ENCODE measurements at regions not wholly inside any gene's neighbourhood (a gene's known extent, or its start where the extent isn't known, plus 50 kb on each side); places are given as distances from the start of the nearest gene placed in this dataset.

DNA sequence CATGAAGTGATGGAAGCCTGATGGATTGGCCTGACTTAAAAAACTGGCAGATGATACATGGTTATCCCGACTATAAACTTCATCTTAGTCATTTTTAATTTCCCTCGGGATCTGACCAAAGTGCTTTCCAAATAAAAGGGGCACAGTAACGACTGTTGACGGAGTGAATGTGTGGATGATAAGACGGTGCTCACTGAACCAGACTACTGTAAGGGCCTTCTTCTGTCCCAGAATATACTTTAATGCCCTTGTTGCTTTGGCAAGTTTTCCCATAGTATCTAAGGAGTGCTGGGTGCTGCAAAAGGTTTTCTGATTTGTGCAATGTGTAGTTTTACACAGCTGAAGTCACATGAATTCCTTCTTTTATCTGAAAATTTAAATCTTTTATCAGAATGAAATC, 373.5 kb downstream of the DSEL start:
- H3K4me1 Mint-ChIP-seq (ENCODE audit: low read depth): no peaks in the 10 kb centered on the region
- TF ChIP-seq, protein P1, sequence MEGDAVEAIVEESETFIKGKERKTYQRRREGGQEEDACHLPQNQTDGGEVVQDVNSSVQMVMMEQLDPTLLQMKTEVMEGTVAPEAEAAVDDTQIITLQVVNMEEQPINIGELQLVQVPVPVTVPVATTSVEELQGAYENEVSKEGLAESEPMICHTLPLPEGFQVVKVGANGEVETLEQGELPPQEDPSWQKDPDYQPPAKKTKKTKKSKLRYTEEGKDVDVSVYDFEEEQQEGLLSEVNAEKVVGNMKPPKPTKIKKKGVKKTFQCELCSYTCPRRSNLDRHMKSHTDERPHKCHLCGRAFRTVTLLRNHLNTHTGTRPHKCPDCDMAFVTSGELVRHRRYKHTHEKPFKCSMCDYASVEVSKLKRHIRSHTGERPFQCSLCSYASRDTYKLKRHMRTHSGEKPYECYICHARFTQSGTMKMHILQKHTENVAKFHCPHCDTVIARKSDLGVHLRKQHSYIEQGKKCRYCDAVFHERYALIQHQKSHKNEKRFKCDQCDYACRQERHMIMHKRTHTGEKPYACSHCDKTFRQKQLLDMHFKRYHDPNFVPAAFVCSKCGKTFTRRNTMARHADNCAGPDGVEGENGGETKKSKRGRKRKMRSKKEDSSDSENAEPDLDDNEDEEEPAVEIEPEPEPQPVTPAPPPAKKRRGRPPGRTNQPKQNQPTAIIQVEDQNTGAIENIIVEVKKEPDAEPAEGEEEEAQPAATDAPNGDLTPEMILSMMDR (IDR thresholded peaks at IDR 0.05): no peak
- H3K27ac Mint-ChIP-seq (ENCODE audit: unreplicated experiment): no peak overlapping the region
- H3K9me3 Mint-ChIP-seq (ENCODE audit: low read depth): no peaks in the 10 kb centered on the region
- H3K4me3 Mint-ChIP-seq (ENCODE audit: unreplicated experiment): no peak overlapping the region
- H3K27me3 Mint-ChIP-seq (ENCODE audit: low read depth): no peaks in the 10 kb centered on the region
- no peaks in the 10 kb centered on the region for H3K36me3 Mint-ChIP-seq (ENCODE audit: low read depth)
- DNase-seq (ENCODE audit: low spot score): no peak

DNA sequence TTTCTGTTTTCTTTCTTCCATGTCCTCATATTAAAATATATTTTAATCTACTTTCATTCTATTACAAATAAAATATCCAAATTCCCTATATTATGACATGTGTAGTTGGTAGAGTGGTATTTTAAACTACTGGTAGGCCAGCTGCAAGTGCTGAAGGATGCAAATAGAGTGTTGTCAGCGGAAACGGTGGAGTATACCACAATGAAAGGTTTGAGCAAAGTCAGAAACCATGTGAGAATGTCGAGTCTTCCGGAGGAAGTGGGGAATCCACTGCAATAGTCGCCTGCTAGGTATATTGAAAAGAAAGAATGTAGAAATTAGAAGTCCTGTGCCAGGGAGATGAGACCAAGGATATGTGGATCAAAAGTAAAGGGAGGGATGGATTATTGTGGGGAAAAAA, 373.9 kb downstream of the DSEL start:
- H3K27me3 Mint-ChIP-seq (ENCODE audit: low read depth): peaks cover under 1% of the 10 kb centered on the region
- H3K9me3 Mint-ChIP-seq (ENCODE audit: low read depth): no peaks in the 10 kb centered on the region
- H3K4me1 Mint-ChIP-seq (ENCODE audit: low read depth): no peaks in the 10 kb centered on the region
- TF ChIP-seq, protein P1 (IDR thresholded peaks at IDR 0.05): no peak
- no peak overlapping the region for H3K4me3 Mint-ChIP-seq (ENCODE audit: unreplicated experiment)
- H3K27ac Mint-ChIP-seq (ENCODE audit: unreplicated experiment): no peak overlapping the region
- no peak for DNase-seq (ENCODE audit: low spot score)
- H3K36me3 Mint-ChIP-seq (ENCODE audit: low read depth): no peaks in the 10 kb centered on the region

DNA sequence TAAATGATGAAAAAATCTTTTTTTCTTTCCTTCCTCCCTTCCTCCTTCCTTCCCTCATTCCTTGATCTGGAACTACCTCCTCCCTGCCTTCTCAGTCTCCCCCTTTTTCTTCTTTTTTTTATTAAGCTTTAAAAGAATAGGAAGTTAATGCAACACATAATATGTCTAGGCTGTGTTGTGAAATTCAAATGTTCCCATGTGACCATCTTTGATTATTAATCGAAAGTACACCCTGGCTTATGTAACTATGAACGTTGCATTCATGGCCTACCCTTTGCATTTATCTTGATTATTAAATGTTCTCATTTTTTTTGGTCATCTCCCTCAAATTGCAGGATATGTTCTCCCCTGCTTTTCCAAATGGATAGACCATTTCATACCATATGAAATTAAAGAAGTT, 376.0 kb downstream of the DSEL start:
- no peaks in the 10 kb centered on the region for H3K4me1 Mint-ChIP-seq (ENCODE audit: low read depth)
- H3K27me3 Mint-ChIP-seq (ENCODE audit: low read depth): peaks cover 1% of the 10 kb centered on the region

DNA sequence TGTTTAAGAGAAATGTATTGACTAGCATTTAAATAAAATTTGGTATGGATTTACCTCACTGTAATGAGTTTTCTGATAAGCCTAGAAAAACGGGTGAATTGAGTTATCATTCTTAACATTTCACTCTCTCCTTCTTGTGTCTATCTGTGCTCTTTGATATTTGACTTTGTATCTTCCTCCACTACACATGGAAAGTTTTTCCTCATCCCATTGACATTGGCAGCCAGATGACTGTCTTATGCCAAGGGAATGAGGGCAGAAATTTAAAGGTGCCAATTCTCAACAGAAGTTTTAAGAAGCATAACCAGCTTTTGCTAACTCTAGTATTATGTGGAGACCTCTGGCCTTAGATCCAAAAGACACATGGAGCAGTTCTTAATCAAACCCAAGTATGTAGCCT, 376.6 kb downstream of the DSEL start:
- Mint-ChIP-seq H3K9me3 (ENCODE audit: low read depth) (no peaks in the 10 kb centered on the region), H3K4me1 (ENCODE audit: low read depth) (no peaks in the 10 kb centered on the region), H3K27ac (ENCODE audit: unreplicated experiment) (no peak overlapping the region), H3K4me3 (ENCODE audit: unreplicated experiment) (no peak overlapping the region), H3K27me3 (ENCODE audit: low read depth) (peaks cover 1% of the 10 kb centered on the region), H3K36me3 (ENCODE audit: low read depth) (no peaks in the 10 kb centered on the region)
- DNase-seq (ENCODE audit: low spot score): no peak
- TF ChIP-seq, protein P1 (IDR thresholded peaks at IDR 0.05): no peak

More for the DNA sequence above, 376.0 kb downstream of the DSEL start:
- Mint-ChIP-seq H3K36me3 (ENCODE audit: low read depth) (no peaks in the 10 kb centered on the region), H3K9me3 (ENCODE audit: low read depth) (no peaks in the 10 kb centered on the region), H3K4me3 (ENCODE audit: unreplicated experiment) (no peak overlapping the region), H3K27ac (ENCODE audit: unreplicated experiment) (no peak overlapping the region)
- TF ChIP-seq, protein P1 (IDR thresholded peaks at IDR 0.05): no peak
- DNase-seq (ENCODE audit: low spot score): no peak

DNA sequence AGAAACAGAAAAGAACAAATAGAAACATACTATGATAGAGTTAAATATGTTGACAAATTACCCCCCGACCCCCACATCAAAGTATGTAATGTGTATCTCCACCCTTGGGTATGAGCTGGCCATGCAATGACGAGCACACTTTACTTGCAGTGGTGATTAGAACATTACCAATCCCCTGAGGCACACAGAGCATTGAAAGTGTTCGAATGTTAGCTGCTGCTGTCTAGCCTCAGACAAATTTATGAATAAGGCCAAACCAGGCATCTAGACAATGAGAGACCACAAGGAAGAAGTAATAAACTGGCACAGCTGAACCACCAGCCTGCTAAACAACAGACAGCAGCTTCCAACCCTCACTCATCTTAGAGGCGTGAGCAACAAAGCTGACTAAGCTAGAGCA, 380.5 kb downstream of the DSEL start:
- Mint-ChIP-seq H3K36me3 (ENCODE audit: low read depth) (no peaks in the 10 kb centered on the region), H3K4me1 (ENCODE audit: low read depth) (no peaks in the 10 kb centered on the region), H3K9me3 (ENCODE audit: low read depth) (no peaks in the 10 kb centered on the region), H3K27ac (ENCODE audit: unreplicated experiment) (no peak overlapping the region), H3K4me3 (ENCODE audit: unreplicated experiment) (no peak overlapping the region), H3K27me3 (ENCODE audit: low read depth) (peaks cover 1% of the 10 kb centered on the region)
- TF ChIP-seq, protein P1 (IDR thresholded peaks at IDR 0.05): no peak
- no peak for DNase-seq (ENCODE audit: low spot score)

Measured in chondrocyte (in vitro differentiated cells).